ENCODE measurements at regions not wholly inside any gene's neighbourhood (a gene's known extent, or its start where the extent isn't known, plus 50 kb on each side); places are given as distances from the start of the nearest gene placed in this dataset.
"Not testable (repeated sequence)": the region's sequence is repeated elsewhere in the genome, so short reads cannot be mapped to it uniquely, and the experiment has no call there.

- no peak for DNase-seq
Measured at GRCh38 chr1:30165116-30165515, 558.3 kb downstream of the MATN1 start.

GRCh38 chr1:30164693-30165092 lies 558.7 kb downstream of the MATN1 start:
- no peak for DNase-seq

DNA sequence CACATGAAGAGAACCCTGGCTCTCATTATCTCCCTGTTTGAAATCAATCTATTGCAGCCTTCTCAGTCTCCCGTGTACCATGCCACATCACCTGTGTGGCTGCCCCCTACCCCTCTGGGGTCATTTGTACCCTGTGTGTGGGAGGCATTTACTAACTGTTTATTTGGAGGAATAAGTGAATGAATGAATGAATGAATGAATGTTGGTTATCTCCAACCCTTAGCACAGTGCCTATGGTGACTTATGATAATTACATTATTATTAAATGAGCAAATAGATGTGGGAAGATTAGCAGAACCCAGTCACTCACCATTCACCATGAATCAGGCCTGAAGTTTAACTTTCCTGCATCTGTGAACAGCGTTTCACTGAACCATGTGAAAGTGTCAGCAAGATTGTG lies 560.8 kb downstream of the MATN1 start:
- no peak for DNase-seq

GRCh38 chr1:30161953-30162352 lies 561.4 kb downstream of the MATN1 start:
- DNase-seq: no peak

DNA sequence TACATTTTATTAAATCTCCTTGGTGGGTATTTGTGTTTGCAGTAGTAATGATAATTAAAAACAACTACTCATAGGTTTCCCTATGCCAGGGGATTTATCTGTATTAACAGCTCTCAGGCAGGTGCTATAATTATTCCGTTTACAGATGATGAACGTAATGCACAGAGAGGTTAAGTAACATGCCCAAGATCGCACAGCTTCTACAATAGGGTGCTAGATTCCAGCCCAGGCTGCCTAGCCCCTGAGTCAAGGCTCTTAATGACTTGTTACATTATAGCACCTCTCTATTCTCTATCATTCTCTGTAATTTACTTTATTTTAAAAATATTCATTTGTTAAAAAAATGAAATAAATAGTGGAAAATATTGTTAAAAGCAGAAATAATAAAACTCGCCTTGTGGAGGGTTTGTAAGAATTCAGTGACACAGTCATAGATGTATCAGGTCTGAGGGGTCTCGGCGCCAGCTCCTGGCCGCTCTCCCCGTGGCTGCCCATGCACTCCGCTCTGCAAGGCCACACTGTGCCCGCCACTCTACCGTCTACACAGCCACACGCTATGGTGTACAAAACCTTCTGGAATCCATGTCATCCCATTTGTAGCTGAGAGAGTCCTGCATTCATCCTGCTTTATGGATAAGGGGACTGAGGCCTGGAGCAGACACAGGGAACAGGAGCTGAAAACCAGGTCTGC lies 562.2 kb downstream of the MATN1 start:
- no peak for DNase-seq

GRCh38 chr1:30159015-30159414 lies 564.4 kb downstream of the MATN1 start:
- DNase-seq: no peak

DNA sequence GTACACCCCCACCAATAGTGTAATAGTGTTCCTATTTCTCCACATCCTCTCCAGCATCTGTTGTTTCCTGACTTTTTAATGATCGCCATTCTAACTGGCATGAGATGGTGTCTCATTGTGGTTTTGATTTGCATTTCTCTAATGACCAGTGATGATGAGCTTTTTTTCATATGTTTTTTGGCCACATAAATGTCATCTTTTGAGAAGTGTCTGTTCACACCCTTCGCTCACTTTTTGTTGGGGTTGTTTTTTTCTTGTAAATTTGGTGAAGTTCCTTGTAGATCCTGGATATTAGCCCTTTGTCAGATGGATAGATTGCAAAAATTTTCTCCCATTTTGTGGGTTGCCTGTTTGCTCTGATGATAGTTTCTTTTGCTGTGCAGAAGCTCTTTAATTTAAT lies 567.7 kb downstream of the MATN1 start:
- DNase-seq: not testable (repeated sequence)

DNA sequence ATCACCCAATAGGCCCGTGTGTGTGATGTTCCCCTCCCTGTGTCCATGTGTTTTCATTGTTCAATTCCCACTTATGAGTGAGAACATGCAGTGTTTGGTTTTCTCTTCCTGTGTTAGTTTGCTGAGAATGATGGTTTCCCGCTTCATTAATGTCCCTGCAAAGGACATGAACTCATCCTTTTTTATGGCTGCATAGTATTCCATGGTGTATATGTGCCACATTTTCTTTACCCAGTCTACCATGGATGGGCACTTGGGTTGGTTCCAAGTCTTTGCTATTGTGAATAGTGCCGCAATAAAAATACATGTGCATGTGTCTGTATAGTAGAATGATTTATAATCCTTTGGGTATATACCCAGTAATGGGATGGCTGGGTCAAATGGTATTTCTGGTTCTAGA lies 568.1 kb downstream of the MATN1 start:
- DNase-seq: not testable (repeated sequence)

DNA sequence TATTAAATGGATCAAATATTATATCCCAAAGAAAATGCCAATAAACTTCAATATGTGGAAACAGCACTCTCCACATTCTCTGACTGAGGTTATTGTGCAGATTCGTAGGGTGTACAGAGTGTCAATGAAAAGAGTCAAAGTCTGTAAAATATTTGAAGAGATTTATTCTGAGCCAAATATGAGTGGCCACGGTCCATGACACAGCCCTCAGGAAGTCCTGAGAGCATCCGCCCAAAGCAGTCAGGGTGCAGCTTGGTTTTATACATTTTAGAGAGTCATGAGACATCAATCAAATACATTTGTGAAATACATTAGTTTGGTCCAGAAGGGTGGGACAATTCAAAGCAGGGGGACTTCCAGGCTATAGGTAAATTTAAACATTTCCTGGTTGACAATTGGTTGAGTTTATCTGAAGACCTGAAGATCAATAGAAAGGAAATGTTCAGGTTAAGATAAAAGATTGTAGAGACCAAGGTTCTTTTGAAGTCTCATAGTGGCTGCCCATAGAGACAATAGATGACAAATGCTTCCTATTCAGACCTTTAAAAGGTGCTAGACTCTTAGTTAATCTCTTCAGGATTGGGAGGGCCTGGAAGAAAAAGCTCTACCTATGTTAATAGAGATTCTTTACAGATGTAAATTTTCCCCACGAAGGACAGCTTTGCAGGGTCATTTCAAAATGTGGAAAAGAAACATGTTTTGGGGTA lies 569.5 kb downstream of the MATN1 start:
- DNase-seq: no peak

DNA sequence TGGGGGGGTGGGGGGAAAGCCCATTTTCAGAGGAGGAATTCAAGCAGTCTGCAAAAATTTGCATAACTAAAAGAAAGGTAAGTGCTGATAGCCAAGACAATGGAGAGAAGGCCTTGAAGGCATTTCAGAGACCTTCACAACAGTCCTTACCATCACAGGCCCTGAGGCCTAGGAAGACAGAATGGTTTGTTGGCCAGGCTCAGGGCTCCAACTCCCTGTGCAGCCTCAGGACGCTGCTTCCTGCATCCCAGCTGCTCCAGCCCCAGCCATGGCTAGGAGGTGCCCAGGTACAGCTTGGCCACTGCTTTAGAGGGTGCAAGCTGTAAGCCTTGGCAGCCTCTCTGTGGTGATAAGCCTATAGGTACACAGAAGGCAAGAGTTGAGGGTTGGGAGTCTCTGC lies 571.6 kb downstream of the MATN1 start:
- no peak for DNase-seq

GRCh38 chr1:30151119-30151518 lies 572.3 kb downstream of the MATN1 start:
- no peak for DNase-seq

- DNase-seq: no peak
Measured at GRCh38 chr1:30149226-30149625, 574.2 kb downstream of the MATN1 start.

- DNase-seq: no peak
Measured at GRCh38 chr1:30148676-30149075, 574.7 kb downstream of the MATN1 start.

DNA sequence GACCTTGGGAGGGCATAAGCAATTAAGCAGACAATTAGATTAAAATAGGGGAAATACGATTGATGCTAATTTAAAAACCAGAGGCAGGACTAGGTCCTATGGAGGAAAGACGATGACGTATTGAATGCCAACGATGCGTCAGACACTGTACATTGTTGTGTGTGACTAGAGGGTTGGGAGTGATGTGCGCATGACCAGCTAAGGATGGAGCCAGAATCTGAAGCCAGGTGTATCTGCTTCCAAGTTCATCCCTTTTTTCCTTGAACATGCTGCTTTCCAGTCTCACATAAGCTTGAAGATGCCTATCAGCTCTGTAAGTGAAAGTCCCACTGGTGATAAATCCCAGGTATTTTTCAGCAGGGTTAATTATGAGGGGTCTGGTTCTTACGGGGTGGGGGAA lies 576.2 kb downstream of the MATN1 start:
- no peak for DNase-seq

- no peak for DNase-seq
Measured at GRCh38 chr1:30146448-30146847, 576.9 kb downstream of the MATN1 start.

GRCh38 chr1:30145723-30146303 lies 577.6 kb downstream of the MATN1 start:
- no peak for DNase-seq

DNA sequence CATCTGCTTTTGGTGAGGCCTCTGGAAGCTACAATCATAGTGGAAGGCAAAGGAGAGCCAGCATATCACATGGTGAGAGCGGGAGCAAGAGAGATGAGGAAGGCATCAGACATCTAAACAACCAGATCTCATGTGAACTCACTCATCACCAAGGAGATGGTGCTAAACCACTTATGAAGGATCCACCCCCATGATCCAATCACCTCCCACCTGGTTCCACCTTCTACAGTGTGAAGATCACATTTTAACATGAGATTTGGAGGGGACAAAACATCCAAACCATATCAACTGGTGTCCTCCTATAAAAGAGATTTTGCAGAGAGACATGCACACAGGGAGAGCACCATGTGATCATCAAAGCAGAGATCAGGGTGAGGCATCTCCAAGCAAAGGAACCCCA lies 578.6 kb downstream of the MATN1 start:
- no peak for DNase-seq

DNA sequence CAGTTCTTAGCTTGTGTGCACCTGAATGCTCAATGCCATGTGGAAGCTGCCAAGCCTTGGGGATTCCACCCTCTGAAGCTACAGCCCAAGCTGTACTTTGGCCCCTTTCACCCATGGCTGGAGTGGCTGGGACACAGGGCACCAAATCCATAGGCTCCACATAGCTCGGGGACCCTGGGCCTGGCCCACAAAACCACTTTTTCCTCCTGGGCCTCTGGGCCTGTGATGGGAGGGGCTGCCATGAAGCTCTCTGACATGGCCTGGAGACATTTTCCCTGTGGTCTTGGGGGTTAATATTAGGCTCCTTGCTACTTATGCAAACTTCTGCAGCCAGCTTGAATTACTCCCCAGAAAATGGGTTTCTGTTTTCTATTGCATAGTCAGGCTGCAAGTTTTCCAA lies 579.9 kb downstream of the MATN1 start:
- DNase-seq: no peak

DNA sequence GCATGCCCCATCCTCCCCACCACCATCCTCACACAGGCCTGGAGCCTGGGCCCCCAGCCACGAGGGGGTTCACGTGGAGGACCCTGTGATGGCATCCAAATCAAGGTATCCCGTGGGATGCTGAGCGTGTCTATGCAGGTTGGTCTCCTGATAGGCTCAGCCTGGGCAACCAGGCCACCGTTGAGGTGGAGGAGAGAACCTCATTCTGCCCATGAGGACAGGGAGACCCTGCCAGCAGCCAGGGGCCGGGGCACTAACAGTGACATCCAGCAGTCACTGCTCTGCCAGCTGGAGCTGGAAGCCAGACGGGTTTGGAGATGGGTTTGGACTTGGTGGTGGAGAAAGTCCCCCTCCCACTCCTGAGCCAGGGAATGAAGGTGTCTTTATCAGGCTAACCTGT lies 582.8 kb downstream of the MATN1 start:
- DNase-seq: no peak

DNA sequence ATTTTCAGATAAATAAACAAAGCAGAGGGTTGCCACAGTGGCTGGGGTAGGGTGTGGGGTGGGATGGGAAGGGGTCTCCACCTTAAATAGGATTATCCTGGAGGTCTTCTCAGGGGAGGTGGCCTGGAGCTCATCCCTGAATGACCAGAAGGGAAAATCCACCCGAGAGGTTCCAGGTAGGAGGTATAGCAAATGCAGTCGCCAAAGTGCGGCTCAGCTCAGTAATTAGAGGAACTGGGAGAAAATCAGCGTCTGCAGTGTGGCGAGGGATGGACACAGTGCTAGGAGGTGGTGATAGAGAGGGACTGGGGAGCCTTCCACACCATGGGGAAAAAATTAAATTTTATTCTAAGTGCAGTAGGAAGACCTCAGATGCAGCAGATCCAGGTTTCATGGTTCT lies 584.5 kb downstream of the MATN1 start:
- no peak for DNase-seq

GRCh38 chr1:30137001-30137400 lies 586.4 kb downstream of the MATN1 start:
- no peak for DNase-seq

DNA sequence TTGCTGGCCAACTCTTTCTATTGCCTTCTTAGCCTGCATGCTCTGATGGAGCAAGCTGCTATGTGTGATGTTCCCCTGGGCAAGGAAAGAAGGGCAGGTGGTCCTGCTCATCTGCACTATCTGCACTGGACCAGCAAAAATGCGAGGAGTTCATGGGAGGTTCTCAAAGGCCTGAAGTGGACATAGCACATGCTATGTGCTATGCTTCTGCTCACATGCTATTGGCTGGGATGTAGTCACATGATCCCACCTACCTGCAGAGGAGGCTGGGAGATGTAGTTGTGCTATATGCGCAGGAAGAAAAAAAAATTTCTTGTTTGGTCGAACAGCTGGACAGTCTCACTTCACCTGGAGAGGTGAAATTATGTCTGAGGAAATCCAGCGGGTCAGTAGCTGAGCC lies 587.7 kb downstream of the MATN1 start:
- no peak for DNase-seq

DNA sequence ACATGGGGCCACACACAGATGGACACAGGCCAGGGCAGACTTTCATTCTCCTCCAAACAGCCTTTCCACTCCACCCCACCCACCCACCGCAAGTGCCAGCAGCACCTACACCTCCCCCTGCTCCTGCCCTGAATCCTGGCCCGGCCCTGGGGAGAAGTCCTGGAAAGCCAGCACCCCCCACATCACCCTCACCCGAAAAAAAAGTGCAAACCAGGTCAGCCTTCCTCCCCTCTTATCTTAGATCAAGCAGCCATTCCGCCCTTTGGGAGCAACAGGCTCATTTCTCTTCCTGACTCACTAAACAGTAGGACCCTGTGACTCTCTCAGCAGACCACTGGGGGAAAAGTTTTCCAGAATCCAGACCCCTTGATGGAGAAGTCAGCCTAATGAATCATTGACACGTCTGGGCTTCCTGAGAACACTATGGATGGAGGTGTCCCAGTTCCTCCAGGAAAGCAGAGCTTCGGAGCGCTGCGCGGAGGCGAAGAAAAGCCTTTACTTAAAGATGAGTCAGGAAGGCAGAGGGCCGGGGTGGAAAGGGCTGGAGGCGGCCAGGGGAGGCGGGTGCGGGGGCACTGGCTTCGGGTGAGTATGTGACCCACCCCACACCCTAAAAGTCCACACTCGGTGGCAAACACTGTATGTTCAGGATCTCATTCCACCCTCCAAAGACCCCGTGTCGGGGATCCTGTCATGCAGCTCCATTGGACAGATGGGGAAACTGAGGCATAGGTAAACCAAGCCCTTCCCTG lies 588.7 kb downstream of the MATN1 start:
- no peak for DNase-seq

Data from CD4-positive, alpha-beta T cell treated with Interleukin-17A for 1 hour (primary cell).